HG02678 (cell line): ENCODE measurements at regions not wholly inside any gene's neighbourhood (a gene's known extent, or its start where the extent isn't known, plus 50 kb on each side); places are given as distances from the start of the nearest gene placed in this dataset.

Experiments used
- ATAC-seq: cut with Tn5 transposase; IDR thresholded peaks from one replicate; pipeline ENCODE4 v1.9.1; 2021; ENCODE audit warnings: mild to moderate bottlenecking, moderate library complexity; ENCODE audit not compliant: unreplicated experiment

DNA sequence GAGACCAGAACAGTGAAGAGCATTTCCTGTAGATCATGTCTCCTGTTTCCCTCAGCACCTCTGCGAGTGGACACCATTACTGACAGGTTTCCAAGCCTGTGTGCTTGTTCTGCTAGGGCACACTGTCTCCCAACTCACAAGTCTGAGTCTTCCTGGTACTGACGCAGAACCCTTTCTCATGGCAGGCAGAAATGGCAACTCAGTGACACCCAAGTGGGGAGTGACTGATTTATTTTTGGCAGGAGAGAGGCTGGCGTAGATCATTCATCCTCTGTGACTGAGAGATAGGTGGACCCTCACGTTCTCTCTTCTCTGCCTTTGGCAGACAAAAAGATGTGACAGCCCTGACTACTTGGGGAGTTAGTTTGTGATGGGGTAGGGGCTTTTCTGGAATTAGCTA is 183.4 kb downstream of the RFC3 start:
- ATAC-seq = no peak

DNA sequence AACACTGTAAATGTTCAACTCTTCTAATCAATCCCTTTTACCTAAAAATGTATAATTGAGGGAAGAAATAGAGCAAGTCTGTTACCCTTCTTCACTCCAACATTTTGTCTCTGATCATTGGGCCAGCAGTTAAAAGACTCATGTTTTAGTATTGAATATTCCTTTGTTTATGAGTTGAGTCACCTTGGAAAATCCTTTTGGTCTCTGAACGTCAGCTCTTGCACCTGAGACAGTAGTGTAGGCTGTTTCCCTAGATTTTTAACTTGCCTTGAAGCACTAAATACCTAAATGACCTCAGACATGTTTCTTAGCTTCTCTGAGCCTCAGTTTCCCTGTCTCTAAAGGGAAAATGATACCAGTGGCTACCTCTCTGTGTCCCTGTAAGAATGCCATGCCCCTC is 184.2 kb downstream of the RFC3 start:
- no peak for ATAC-seq

- ATAC-seq = no peak
Measured at GRCh38 chr13:34002924-34003323, 185.0 kb downstream of the RFC3 start.

DNA sequence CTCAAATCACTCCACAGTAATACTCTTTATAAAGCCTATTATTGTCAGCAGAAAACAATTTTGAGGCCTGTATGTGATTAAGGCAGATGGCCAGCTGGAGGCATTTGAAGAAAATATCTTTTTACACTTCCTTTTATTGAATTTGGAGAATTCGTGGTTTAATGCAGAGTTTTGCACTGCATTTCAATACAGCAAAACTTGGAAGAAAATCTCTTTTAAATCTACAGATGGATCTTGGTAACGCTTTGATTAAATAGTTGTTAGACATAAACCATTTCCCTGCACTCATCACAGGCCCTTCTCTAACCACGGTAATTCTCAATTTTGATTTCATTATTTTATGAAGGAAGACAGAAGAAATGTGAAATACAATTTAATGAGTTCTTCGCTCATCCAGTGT is 185.7 kb downstream of the RFC3 start:
- ATAC-seq = no peak

GRCh38 chr13:34004676-34005075 is 186.7 kb downstream of the RFC3 start:
- ATAC-seq = no peak

DNA sequence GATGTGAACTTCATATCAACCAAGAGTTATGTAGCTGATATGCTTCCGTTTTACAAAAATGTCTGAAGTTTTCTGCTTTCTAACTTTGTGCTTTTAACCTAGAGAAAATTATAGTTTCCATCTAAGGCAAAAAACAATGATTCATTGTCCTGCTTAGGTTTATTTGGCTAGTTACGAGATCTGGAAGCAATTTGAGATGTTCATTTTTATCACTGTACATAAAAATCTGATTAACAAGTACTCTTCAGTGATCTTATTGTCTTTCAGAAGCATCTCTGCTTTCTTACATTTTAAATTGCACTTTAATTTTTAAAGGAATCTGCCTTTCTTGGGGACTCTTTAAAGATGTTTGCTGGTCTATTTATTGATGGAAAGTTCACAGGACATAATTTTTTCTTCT is 188.1 kb downstream of the RFC3 start:
- ATAC-seq = no peak

GRCh38 chr13:34011552-34012085 is 193.7 kb downstream of the RFC3 start:
- no peak for ATAC-seq

- no peak for ATAC-seq
Measured at GRCh38 chr13:34012382-34012781, 194.4 kb downstream of the RFC3 start.

GRCh38 chr13:34013061-34013460 is 195.1 kb downstream of the RFC3 start:
- no peak for ATAC-seq

- no peak for ATAC-seq
Measured at GRCh38 chr13:34017231-34017630, 199.3 kb downstream of the RFC3 start.

DNA sequence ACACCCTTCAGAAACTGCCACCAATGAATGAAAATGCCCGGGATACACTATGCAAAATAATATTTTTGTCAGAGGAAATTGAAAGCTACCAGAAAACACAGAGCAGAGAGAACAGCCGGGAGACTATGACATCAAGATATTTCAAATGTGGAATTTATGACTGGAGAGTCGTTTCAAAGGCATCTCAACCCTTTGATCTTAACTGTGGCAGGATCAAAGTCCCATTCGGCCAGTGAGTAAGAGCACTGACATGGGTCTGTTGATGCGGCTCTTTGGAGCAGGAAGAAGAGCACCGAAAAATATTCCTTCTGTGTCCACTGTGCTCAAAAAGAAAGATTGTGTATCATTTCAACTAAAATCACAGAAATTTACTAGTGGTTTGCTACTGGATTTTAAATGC is 201.9 kb downstream of the RFC3 start:
- no peak for ATAC-seq

- ATAC-seq = no peak
Measured at GRCh38 chr13:34020388-34020787, 202.4 kb downstream of the RFC3 start.

- ATAC-seq = no peak
Measured at GRCh38 chr13:34021619-34022018, 203.7 kb downstream of the RFC3 start.

DNA sequence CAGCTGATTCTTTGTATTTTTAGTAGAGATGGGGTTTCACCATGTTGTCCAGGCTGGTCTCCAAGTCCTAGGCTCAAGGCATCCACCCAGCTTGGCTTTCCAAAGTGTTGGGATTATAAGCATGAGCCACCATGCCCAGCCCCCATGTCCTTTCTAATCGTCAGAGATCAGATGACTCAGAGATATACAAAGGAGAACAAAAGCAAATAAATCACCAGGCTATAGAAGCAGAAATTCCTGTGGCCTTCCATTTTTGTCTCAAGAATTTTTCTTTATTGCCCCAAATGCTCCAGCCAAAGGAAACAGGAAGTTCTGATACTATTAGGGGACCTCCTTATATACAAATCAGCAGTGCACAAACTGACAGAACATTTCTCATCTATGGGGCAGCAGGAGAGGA is 207.8 kb downstream of the RFC3 start:
- ATAC-seq = no peak

DNA sequence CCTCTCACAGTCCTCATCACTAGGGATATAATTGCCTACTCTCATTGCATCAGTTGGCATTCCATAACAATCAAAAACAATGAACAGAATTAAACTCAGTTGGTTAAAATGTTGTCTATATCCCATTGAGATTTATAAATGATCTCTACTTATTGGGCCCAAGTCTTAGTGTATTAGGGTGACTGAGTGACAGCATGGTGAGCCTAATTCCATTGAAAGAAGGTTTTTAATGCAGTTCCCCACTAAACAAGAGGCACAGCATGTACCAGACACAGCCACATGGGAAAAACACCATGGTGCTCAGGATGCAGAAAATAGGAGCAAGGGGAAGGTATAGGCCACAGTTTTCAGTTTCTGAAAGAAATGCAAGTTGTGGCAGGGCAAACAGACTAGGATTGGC is 208.4 kb downstream of the RFC3 start:
- ATAC-seq = no peak

DNA sequence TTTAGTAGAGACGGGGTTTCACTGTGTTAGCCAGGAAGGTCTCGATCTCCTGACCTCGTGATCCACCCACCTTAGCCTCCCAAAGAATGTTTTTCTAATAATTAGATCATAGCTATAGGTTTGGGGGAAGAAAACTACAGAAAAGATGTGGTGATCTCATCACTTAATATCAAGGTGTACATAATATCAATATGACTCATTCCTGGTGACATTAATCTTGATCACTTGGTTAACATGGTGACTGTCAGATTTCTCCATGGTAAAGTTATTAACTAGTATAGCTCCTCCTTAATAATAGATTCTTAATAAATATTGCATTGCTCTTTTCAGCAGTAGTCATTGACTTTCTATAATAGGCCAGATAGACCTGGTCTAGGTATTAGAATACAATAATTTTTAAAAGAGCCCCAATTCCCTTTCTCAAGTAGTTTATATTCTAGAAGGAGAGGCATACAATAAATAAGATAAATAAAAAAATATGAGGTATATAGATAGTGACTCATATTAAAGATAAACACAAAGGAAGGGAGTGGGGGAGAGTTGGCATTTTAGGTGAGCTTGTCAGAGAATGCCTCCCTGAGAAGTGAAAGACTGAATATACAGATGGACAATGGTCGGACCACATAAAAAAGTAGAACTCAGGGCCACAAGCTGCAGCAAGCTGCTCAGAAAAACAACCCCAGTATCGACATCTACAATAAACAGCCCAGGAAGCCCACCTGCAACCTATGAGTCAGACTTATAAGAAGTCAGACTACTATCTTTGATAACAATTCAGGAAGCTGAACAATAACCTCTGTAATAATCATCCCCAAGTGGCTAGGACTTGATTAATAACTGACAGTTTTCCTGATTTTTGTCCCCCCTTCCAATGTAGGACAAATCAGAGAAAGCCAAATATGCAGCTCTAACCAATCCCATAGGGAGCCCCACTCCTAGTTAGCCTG is 210.8 kb downstream of the RFC3 start:
- no peak for ATAC-seq

DNA sequence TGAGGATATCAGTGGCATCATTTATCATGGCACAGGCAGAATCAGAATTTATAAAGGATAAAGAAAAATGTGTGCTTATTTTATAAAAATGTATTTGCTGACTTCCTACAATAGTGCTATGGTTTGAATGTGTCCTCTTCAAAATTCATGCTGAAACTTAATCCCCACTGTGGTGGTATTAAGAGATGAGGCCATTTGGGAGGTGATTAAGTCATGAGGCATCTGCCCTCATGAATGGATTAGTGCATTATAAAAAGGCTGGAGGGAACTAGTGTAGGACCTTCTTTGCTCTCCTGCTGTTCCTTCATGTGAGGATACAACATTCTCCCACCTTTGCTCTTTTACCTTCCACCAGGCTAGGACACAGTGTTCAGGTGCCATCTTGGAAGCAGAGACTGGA is 212.8 kb downstream of the RFC3 start:
- ATAC-seq = no peak

- no peak for ATAC-seq
Measured at GRCh38 chr13:34031610-34032009, 213.7 kb downstream of the RFC3 start.

- no peak for ATAC-seq
Measured at GRCh38 chr13:34034411-34034810, 216.5 kb downstream of the RFC3 start.

DNA sequence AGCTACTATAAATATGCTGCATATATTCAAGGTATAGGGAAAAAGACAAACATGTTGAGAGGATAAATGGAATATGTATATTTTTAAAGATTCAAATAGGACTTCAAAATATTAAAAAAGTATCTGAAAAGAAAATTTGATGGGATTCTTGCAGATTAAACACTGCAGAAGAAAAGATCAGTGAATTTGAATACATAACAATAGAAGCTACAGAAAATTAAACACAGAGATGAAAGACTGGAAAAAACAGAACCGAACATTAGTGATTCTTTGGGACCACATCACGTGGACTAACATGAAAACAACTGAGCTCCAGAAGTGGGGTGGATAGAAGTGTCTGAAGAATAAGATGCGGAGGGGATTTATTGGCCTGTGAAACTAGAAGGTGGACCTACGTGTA is 217.2 kb downstream of the RFC3 start:
- no peak for ATAC-seq

DNA sequence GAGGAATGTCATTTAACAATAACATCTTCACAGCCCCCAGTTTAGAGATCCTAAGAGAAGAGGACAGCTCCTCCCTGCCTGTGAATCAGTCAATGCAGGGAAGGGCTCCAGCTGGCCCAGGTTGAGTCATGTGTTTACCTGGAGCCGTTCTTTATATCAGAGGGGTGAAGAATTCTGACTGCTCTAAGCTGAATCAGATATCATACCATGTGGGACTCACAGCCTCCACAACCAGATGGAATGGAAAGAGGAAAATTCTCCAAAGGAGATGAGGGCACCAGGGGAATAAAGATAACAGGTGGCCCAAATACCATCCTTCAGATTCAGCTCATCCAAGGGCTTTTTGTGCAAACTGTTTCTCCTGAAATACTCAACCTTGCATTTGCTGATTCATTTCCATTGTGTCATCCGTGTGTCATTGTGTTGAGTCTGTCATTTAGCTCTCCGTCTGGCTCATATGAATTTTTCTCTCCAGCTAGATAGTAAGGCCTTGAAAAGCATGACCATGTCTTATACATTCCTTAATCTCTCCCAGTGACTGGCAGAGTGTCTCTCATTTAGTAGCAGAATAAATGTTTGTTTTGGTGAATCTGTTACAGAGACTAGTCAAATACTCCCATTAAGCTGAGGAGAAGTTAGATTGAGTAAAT is 217.9 kb downstream of the RFC3 start:
- ATAC-seq = no peak
